Esophagus muscularis mucosa (tissue), 4 donors: ENCODE measurements at regions not wholly inside any gene's neighbourhood (a gene's known extent, or its start where the extent isn't known, plus 50 kb on each side); places are given as distances from the start of the nearest gene placed in this dataset.

Experiments
- CTCF ChIP-seq, 3 experiments: fragments of 200-600 bp in 2 of 3; fragments of 450-650 bp in 1 of 3; sonication (generic) in 2 of 3; IDR thresholded peaks; one replicate each; pipeline ENCODE4 v1.5.1; 2017 to 2019; ENCODE audit warnings: antibody characterized with exemption in 3 of 3, mild to moderate bottlenecking in 2 of 3, moderate library complexity in 1 of 3
- EP300 ChIP-seq: sonication (generic); formaldehyde crosslinking; IDR thresholded peaks from one replicate; pipeline ENCODE4 v1.6.1; 2017; ENCODE audit warnings: antibody characterized with exemption
- POLR2AphosphoS5 ChIP-seq, 2 donors: sonication (generic); formaldehyde crosslinking; IDR thresholded peaks; one replicate each; pipeline ENCODE4 v1.6.1; 2017; ENCODE audit warnings: antibody characterized with exemption in 2 of 2

- TF ChIP-seq CTCF (IDR thresholded peaks at IDR 0.05) (no peak), EP300 (no peak), POLR2AphosphoS5 (IDR thresholded peaks at IDR 0.05) (no peak)
These were observed 366.5 kb downstream of the CXXC4 start for GRCh38 chr4:104128031-104128849.
